GM23248 (cell line): ENCODE measurements at regions not wholly inside any gene's neighbourhood (a gene's known extent, or its start where the extent isn't known, plus 50 kb on each side); places are given as distances from the start of the nearest gene placed in this dataset.

Source experiments
- EZH2 ChIP-seq: fragments of 200-600 bp; sonication (generic); IDR thresholded peaks from 2 replicates; pipeline ENCODE4 v1.6.1; 2018; ENCODE audit warnings: antibody characterized with exemption, mild to moderate bottlenecking; ENCODE audit not compliant: insufficient read depth, poor library complexity, severe bottlenecking
- EZH2phosphoT487 ChIP-seq: fragments of 200-600 bp; sonication (generic); IDR thresholded peaks from 2 replicates; pipeline ENCODE4 v1.6.1; 2018; ENCODE audit warnings: antibody characterized with exemption, moderate library complexity, mild to moderate bottlenecking, low read depth; ENCODE audit not compliant: insufficient read depth

- TF ChIP-seq EZH2 (no peak), EZH2phosphoT487 (no peak)
These were observed 415.8 kb upstream of the GRID2 start for GRCh38 chr4:91887926-91888325.
